SU-DHL-6 (cell line): ENCODE measurements at regions not wholly inside any gene's neighbourhood (a gene's known extent, or its start where the extent isn't known, plus 50 kb on each side); places are given as distances from the start of the nearest gene placed in this dataset.

ENCODE experiments used
- EZH2phosphoT487 ChIP-seq: fragments of 200-600 bp; sonication (generic), shearing (Covaris generic); conservative IDR thresholded peaks from 2 replicates; pipeline ENCODE4 v1.6.1; 2018; ENCODE audit warnings: mild to moderate bottlenecking, antibody characterized with exemption, low read length, moderate library complexity, mixed read lengths
- TF ChIP-seq, protein P1 (sequence below): fragments of 200-600 bp; sonication (generic); IDR thresholded peaks from one replicate; pipeline ENCODE4 v1.5.1; 2017; ENCODE audit warnings: antibody characterized with exemption, mild to moderate bottlenecking, low read length, moderate library complexity; ENCODE audit not compliant: insufficient read depth, poor library complexity, severe bottlenecking

DNA sequence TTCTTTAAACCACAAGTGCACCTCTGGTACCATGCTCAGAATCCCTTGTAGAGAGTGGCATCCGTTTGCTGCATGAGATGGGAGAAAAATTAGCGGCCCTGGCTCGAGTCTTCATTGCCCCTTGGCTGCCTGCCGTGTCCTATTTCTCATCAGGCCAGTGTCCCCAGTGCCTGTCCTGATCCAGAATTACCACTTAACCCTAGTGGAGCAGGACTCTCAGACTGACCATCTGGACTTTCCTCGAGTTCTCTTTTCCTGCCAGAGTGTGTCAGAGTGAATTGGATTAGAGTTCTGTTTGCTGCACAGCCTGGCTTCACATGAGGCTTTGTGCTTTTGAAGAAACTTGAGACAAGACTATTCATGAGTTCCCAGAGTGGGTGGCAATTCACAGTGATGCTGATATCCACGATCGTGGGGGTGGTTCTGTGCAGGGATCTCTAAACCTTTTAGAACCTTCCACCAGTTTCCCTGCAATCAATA, 92.6 kb downstream of the C9orf152 start:
- TF ChIP-seq, protein P1, sequence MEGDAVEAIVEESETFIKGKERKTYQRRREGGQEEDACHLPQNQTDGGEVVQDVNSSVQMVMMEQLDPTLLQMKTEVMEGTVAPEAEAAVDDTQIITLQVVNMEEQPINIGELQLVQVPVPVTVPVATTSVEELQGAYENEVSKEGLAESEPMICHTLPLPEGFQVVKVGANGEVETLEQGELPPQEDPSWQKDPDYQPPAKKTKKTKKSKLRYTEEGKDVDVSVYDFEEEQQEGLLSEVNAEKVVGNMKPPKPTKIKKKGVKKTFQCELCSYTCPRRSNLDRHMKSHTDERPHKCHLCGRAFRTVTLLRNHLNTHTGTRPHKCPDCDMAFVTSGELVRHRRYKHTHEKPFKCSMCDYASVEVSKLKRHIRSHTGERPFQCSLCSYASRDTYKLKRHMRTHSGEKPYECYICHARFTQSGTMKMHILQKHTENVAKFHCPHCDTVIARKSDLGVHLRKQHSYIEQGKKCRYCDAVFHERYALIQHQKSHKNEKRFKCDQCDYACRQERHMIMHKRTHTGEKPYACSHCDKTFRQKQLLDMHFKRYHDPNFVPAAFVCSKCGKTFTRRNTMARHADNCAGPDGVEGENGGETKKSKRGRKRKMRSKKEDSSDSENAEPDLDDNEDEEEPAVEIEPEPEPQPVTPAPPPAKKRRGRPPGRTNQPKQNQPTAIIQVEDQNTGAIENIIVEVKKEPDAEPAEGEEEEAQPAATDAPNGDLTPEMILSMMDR = no peak
- TF ChIP-seq EZH2phosphoT487 = no peak
